HepG2 (cell line): ENCODE measurements at regions not wholly inside any gene's neighbourhood (a gene's known extent, or its start where the extent isn't known, plus 50 kb on each side); places are given as distances from the start of the nearest gene placed in this dataset.

ENCODE experiments used
- ATAC-seq: fragments of 200-7000 bp; cut with Tn5 transposase; 3 replicates; pipeline ENCODE4 v1.9.1; 2020; ENCODE audit warnings: mild to moderate bottlenecking, moderate library complexity
- BruUV-seq: library from RNA; stranded (reverse); fragments of 400-500 nt; replicated peaks from 2 replicates; lab custom pipeline; 2021; lab: Mats Ljungman, UMichigan
- CTCF ChIA-PET: fragments of 300-600 bp; formaldehyde crosslinking; extraction: SDS; loops from one replicate; lab custom pipeline; 2021; ENCODE audit warnings: low total read pairs, inconsistent platforms, low intra/inter-chr PET ratio; lab: Yijun Ruan, JAX
- POLR2A ChIA-PET: fragments of 350-600 bp; sonication (Branson Sonifier 250); formaldehyde crosslinking; loops from one replicate; lab custom pipeline; 2020; ENCODE audit warnings: antibody characterized with exemption, inconsistent platforms; lab: Yijun Ruan, JAX
- DNase-seq: peaks from one replicate; pipeline ENCODE4 v3.0.0-alpha.2; 2015; ENCODE audit warnings: low spot score
- FAIRE-seq: peaks from 3 replicates; lab custom pipeline; 2011; peaks lifted over from hg19 to GRCh38; lab: Jason Lieb, UNC
- H2AFZ ChIP-seq: one replicate; pipeline ENCODE4 v1.6.1; 2011; ENCODE audit warnings: low read length, inconsistent platforms
- H3K27ac ChIP-seq: fragments of 300-600 bp; 3 replicates; pipeline ENCODE4 v1.8.0; 2011; ENCODE audit warnings: mixed run types, mild to moderate bottlenecking, mixed read lengths, low read length, inconsistent platforms; ENCODE audit not compliant: insufficient read depth; ENCODE audit errors: extremely low read length
- H3K27me3 ChIP-seq, 2 experiments: fragments of 200-600 bp in 1 of 2; 2 replicates in 1 of 2; 3 replicates in 1 of 2; pipeline versions ENCODE4 v1.6.0 to v1.8.0; 2011; ENCODE audit warnings: low read length in 2 of 2, mild to moderate bottlenecking in 2 of 2, moderate library complexity in 2 of 2, inconsistent platforms in 1 of 2; ENCODE audit not compliant: insufficient read depth in 2 of 2, control insufficient read depth in 1 of 2
- H3K36me3 ChIP-seq, 2 experiments: fragments of 200-600 bp in 1 of 2; replicated peaks in 1 of 2; 2 replicates in 1 of 2; 3 replicates in 1 of 2; pipeline versions ENCODE4 v1.5.1 to v1.8.0; 2011; ENCODE audit warnings: low read length in 2 of 2, inconsistent platforms in 1 of 2; ENCODE audit not compliant: insufficient read depth in 2 of 2, control insufficient read depth in 1 of 2
- H3K4me1 ChIP-seq: 2 replicates; pipeline ENCODE4 v1.5.1; 2012; ENCODE audit warnings: low read length, inconsistent platforms; ENCODE audit not compliant: insufficient read depth
- H3K4me2 ChIP-seq: 2 replicates; pipeline ENCODE4 v1.6.0; 2011; ENCODE audit warnings: low read depth, low read length, inconsistent platforms
- H3K4me3 ChIP-seq, 3 experiments: fragments of 200-600 bp in 1 of 3; sonication (generic), shearing (Covaris generic) in 1 of 3; replicated peaks in 1 of 3; 2 replicates each; pipeline ENCODE4 v1.5.1; 2011 to 2016; ENCODE audit warnings: low read length in 3 of 3, inconsistent platforms in 2 of 3, low read depth in 2 of 3, mild to moderate bottlenecking in 2 of 3, control low read depth in 1 of 3, mixed read lengths in 1 of 3; ENCODE audit not compliant: insufficient read depth in 1 of 3
- H3K79me2 ChIP-seq: one replicate; pipeline ENCODE4 v1.6.1; 2011; ENCODE audit warnings: low read length, inconsistent platforms; ENCODE audit not compliant: insufficient read depth
- H3K9ac ChIP-seq: 2 replicates; pipeline ENCODE4 v1.6.0; 2011; ENCODE audit warnings: mild to moderate bottlenecking, low read depth, low read length, inconsistent platforms; ENCODE audit not compliant: insufficient read depth
- H3K9me3 ChIP-seq: 2 replicates; pipeline ENCODE4 v1.5.1; 2012; ENCODE audit warnings: mild to moderate bottlenecking, low read length
- H4K20me1 ChIP-seq: 2 replicates; pipeline ENCODE4 v1.6.0; 2011; ENCODE audit warnings: inconsistent platforms, mild to moderate bottlenecking, low read length, moderate library complexity; ENCODE audit not compliant: insufficient read depth
- AKAP8 ChIP-seq: sonication (generic); formaldehyde crosslinking; IDR thresholded peaks from 2 replicates; pipeline ENCODE4 v1.5.1; 2020; ENCODE audit warnings: mild to moderate bottlenecking, missing genetic modification reagents
- ATM ChIP-seq: fragments of 450-650 bp; IDR thresholded peaks from 2 replicates; pipeline ENCODE4 v1.7.1; 2017; ENCODE audit warnings: mild to moderate bottlenecking, borderline replicate concordance
- HNRNPH1 ChIP-seq: fragments of 200-400 bp; formaldehyde crosslinking; optimal IDR thresholded peaks from 2 replicates; pipeline ENCODE3; 2017; ENCODE audit warnings: mild to moderate bottlenecking, low read depth, low read length
- MAFG ChIP-seq: sonication (generic); formaldehyde crosslinking; IDR thresholded peaks from 2 replicates; pipeline ENCODE4 v1.5.1; 2020; ENCODE audit warnings: mild to moderate bottlenecking, missing genetic modification reagents
- MTA3 ChIP-seq: sonication (generic); formaldehyde crosslinking; IDR thresholded peaks from 2 replicates; pipeline ENCODE4 v1.4.0; 2020; ENCODE audit warnings: missing genetic modification reagents
- NR2F2 ChIP-seq: IDR thresholded peaks from 2 replicates; pipeline ENCODE4 v1.6.1; 2012; ENCODE audit warnings: low read depth, inconsistent platforms, borderline replicate concordance
- PCBP2 ChIP-seq: fragments of 200-400 bp; formaldehyde crosslinking; optimal IDR thresholded peaks from 2 replicates; pipeline ENCODE3; 2018; ENCODE audit warnings: low read length, low read depth; ENCODE audit not compliant: poor library complexity, severe bottlenecking
- SAP130 ChIP-seq: IDR thresholded peaks from 2 replicates; pipeline ENCODE4 v1.6.1; 2016; ENCODE audit warnings: low read depth
- SIX1 ChIP-seq: sonication (generic); formaldehyde crosslinking; IDR thresholded peaks from 2 replicates; pipeline ENCODE4 v1.4.0; 2020; ENCODE audit warnings: missing genetic modification reagents, borderline replicate concordance
- TCF7 ChIP-seq: sonication (generic); IDR thresholded peaks from 2 replicates; pipeline ENCODE4 v1.6.1; 2016; ENCODE audit warnings: antibody characterized with exemption, low read depth
- U2AF1 ChIP-seq: fragments of 200-400 bp; formaldehyde crosslinking; optimal IDR thresholded peaks from 2 replicates; pipeline ENCODE3; 2017; ENCODE audit warnings: mild to moderate bottlenecking, low read depth, low read length
- ZFY ChIP-seq: sonication (generic); formaldehyde crosslinking; IDR thresholded peaks from 2 replicates; pipeline ENCODE4 v1.4.0; 2020; ENCODE audit warnings: missing genetic modification reagents
- ZNF333 ChIP-seq: sonication (generic); formaldehyde crosslinking; IDR thresholded peaks from 2 replicates; pipeline ENCODE4 v1.4.0; 2020; ENCODE audit warnings: mild to moderate bottlenecking, missing genetic modification reagents, borderline replicate concordance
- ZNF431 ChIP-seq: sonication (generic); formaldehyde crosslinking; IDR thresholded peaks from 2 replicates; pipeline ENCODE4 v1.9.0; 2022; ENCODE audit warnings: missing genetic modification reagents, low read depth, mild to moderate bottlenecking, borderline replicate concordance
- WGBS: methylation state at CpG from one replicate; pipeline ENCODE4 v1.1.6; 2017; ENCODE audit warnings: low lambda C conversion rate; 5-methylcytosine and 5-hydroxymethylcytosine counted together
- in situ Hi-C: cut with HindIII; loops from 2 replicates; pipeline ENCODE4 v1.10.0; 2017; ENCODE audit warnings: low pct_unique_long_range_greater_than_20kb; ENCODE audit not compliant: extremely low pct_ligation_motif_present
- intact Hi-C: fragments of 100-400 bp; cut with micrococcal nuclease; formaldehyde crosslinking; loops from one replicate; pipeline ENCODE4 v1.10.0; 2022; ENCODE audit not compliant: unreplicated experiment
- TF ChIP-seq, protein P1 (sequence below): sonication (generic); formaldehyde crosslinking; IDR thresholded peaks from 2 replicates; pipeline ENCODE4 v1.4.0; 2020; ENCODE audit warnings: mild to moderate bottlenecking, missing genetic modification reagents
- TF ChIP-seq, protein P2 (sequence below): sonication (generic); formaldehyde crosslinking; IDR thresholded peaks from 2 replicates; pipeline ENCODE4 v1.5.0; 2020; ENCODE audit warnings: mild to moderate bottlenecking, missing genetic modification reagents
- TF ChIP-seq, protein P3 (sequence below): sonication (generic); formaldehyde crosslinking; IDR thresholded peaks from 2 replicates; pipeline ENCODE4 v1.4.0; 2020; ENCODE audit warnings: missing genetic modification reagents

DNA sequence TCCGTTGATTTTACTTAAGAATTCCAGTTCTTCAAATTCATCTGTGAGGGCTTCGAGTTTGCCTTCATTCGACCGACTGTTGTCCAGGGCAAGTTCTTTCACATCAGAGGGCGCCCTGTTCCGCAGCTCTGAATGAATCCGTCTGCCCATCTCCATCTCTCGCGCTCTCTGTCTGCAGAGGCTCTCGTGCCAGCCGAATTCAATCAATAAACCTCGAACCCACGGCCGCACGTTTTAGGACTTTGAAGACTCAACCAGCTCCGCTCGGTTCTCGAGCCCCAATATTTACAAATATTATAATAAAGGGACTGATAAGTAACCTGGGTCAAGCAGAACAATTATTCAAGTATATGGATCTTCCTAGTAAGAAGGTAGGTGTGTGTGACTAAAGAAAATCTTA is 556.4 kb upstream of the SMIM31 start:
- POLR2A ChIA-PET: no interaction called here
- WGBS: 34% methylated on average over 18 of the region's 18 CpGs
- no TSS peak for BruUV-seq

DNA sequence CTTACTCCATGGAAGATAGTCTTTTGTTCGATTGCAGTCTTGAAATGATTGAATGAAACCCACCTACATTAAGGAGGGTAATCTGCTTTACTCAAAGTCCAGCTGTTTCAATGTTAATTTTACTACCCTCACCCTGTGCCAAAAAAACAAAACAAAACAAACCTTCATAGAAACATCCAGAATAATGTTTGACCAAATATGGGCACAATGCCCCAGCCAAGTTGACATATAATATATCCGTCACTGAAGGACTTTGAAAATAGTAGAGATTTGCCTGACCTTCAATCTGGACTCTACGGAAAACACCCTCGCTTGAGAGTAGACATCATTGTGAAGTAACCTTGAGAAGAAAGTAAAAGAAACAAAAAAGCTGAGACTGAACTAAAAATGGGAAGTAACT is 550.5 kb upstream of the SMIM31 start:
- Histone ChIP-seq H3K9me3 (no peaks in the 10 kb centered on the region), H4K20me1 (no peaks in the 10 kb centered on the region), H3K79me2 (no peaks in the 10 kb centered on the region), H3K36me3 (no peaks in the 10 kb centered on the region), H3K27ac (no peak overlapping the region), H2AFZ (no peak overlapping the region), H3K4me1 (no peaks in the 10 kb centered on the region), H3K4me2 (no peak overlapping the region), H3K4me3 (no peak overlapping the region), H3K9ac (no peak overlapping the region), H3K27me3 (no peaks in the 10 kb centered on the region)
- in situ Hi-C loops (no loop called here), intact Hi-C loops (no loop called here)
- CTCF ChIA-PET: no interaction called here
- no peak for ATAC-seq
- POLR2A ChIA-PET: no interaction called here
- no peak for FAIRE-seq
- 5% methylated on average over 4 of the region's 4 CpGs for WGBS
- no TSS peak for BruUV-seq
- DNase-seq: no peak
- TF ChIP-seq MTA3: no peak
- no peak for TF ChIP-seq PCBP2
- TF ChIP-seq, protein P1, sequence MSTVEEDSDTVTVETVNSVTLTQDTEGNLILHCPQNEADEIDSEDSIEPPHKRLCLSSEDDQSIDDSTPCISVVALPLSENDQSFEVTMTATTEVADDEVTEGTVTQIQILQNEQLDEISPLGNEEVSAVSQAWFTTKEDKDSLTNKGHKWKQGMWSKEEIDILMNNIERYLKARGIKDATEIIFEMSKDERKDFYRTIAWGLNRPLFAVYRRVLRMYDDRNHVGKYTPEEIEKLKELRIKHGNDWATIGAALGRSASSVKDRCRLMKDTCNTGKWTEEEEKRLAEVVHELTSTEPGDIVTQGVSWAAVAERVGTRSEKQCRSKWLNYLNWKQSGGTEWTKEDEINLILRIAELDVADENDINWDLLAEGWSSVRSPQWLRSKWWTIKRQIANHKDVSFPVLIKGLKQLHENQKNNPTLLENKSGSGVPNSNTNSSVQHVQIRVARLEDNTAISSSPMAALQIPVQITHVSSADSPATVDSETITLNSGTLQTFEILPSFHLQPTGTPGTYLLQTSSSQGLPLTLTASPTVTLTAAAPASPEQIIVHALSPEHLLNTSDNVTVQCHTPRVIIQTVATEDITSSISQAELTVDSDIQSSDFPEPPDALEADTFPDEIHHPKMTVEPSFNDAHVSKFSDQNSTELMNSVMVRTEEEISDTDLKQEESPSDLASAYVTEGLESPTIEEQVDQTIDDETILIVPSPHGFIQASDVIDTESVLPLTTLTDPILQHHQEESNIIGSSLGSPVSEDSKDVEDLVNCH (CRISPR knock-in tag): no peak
- no peak for TF ChIP-seq ZNF333 (CRISPR knock-in tag)
- TF ChIP-seq, protein P2, sequence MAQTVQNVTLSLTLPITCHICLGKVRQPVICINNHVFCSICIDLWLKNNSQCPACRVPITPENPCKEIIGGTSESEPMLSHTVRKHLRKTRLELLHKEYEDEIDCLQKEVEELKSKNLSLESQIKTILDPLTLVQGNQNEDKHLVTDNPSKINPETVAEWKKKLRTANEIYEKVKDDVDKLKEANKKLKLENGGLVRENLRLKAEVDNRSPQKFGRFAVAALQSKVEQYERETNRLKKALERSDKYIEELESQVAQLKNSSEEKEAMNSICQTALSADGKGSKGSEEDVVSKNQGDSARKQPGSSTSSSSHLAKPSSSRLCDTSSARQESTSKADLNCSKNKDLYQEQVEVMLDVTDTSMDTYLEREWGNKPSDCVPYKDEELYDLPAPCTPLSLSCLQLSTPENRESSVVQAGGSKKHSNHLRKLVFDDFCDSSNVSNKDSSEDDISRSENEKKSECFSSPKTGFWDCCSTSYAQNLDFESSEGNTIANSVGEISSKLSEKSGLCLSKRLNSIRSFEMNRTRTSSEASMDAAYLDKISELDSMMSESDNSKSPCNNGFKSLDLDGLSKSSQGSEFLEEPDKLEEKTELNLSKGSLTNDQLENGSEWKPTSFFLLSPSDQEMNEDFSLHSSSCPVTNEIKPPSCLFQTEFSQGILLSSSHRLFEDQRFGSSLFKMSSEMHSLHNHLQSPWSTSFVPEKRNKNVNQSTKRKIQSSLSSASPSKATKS (CRISPR knock-in tag): no peak
- TF ChIP-seq HNRNPH1: no peak
- no peak for TF ChIP-seq SIX1 (CRISPR knock-in tag)
- TF ChIP-seq ZFY (CRISPR knock-in tag): no peak
- TF ChIP-seq, protein P3, sequence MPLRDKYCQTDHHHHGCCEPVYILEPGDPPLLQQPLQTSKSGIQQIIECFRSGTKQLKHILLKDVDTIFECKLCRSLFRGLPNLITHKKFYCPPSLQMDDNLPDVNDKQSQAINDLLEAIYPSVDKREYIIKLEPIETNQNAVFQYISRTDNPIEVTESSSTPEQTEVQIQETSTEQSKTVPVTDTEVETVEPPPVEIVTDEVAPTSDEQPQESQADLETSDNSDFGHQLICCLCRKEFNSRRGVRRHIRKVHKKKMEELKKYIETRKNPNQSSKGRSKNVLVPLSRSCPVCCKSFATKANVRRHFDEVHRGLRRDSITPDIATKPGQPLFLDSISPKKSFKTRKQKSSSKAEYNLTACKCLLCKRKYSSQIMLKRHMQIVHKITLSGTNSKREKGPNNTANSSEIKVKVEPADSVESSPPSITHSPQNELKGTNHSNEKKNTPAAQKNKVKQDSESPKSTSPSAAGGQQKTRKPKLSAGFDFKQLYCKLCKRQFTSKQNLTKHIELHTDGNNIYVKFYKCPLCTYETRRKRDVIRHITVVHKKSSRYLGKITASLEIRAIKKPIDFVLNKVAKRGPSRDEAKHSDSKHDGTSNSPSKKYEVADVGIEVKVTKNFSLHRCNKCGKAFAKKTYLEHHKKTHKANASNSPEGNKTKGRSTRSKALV (CRISPR knock-in tag): no peak
- TF ChIP-seq TCF7: no peak
- no peak for TF ChIP-seq U2AF1

More for the DNA sequence above, 556.4 kb upstream of the SMIM31 start:
- Histone ChIP-seq H3K36me3 (no peaks in the 10 kb centered on the region), H3K27ac (no peak overlapping the region), H3K4me3 (no peak overlapping the region), H3K4me1 (no peaks in the 10 kb centered on the region), H4K20me1 (no peaks in the 10 kb centered on the region), H3K79me2 (no peaks in the 10 kb centered on the region), H3K9ac (no peak overlapping the region), H3K9me3 (no peaks in the 10 kb centered on the region), H2AFZ (no peak overlapping the region), H3K27me3 (no peaks in the 10 kb centered on the region), H3K4me2 (no peak overlapping the region)
- FAIRE-seq: no peak
- no peak for ATAC-seq
- DNase-seq: no peak
- CTCF ChIA-PET: no interaction called here
- TF ChIP-seq TCF7 (no peak), SAP130 (CRISPR knock-in tag) (no peak), ATM (no peak), ZNF431 (CRISPR knock-in tag) (no peak), AKAP8 (no peak), MAFG (CRISPR knock-in tag) (no peak), NR2F2 (no peak)
- intact Hi-C loops (no loop called here), in situ Hi-C loops (no loop called here)
